HEK293T (cell line): ENCODE measurements at regions not wholly inside any gene's neighbourhood (a gene's known extent, or its start where the extent isn't known, plus 50 kb on each side); places are given as distances from the start of the nearest gene placed in this dataset.

Source experiments
- CTCF ChIA-PET: fragments of 350-600 bp; formaldehyde crosslinking; extraction: SDS; loops from one replicate; lab custom pipeline; 2021; ENCODE audit warnings: antibody characterized with exemption, inconsistent platforms; lab: Yijun Ruan, JAX
- POLR2A ChIA-PET: fragments of 350-600 bp; formaldehyde crosslinking; extraction: SDS; loops from one replicate; lab custom pipeline; 2020; ENCODE audit warnings: antibody characterized with exemption, inconsistent platforms; lab: Yijun Ruan, JAX
- DNase-seq: peaks from one replicate; pipeline ENCODE4 v3.0.0; 2012; ENCODE audit warnings: mixed read lengths; ENCODE audit errors: extremely low spot score
- ARNT ChIP-seq: fragments of 450-650 bp; IDR thresholded peaks from 2 replicates; pipeline ENCODE4 v1.6.1; 2017; ENCODE audit warnings: mild to moderate bottlenecking
- BHLHE40 ChIP-seq: fragments of 450-650 bp; IDR thresholded peaks from 2 replicates; pipeline ENCODE4 v1.6.1; 2016; ENCODE audit warnings: mild to moderate bottlenecking, moderate library complexity, borderline replicate concordance
- CTBP1 ChIP-seq: fragments of 450-650 bp; IDR thresholded peaks from 2 replicates; pipeline ENCODE4 v1.6.1; 2016; ENCODE audit warnings: borderline replicate concordance
- ELF4 ChIP-seq: fragments of 450-650 bp; IDR thresholded peaks from 2 replicates; pipeline ENCODE4 v1.6.1; 2017; ENCODE audit warnings: antibody characterized with exemption
- FOXA1 ChIP-seq: fragments of 450-650 bp; IDR thresholded peaks from 2 replicates; pipeline ENCODE4 v1.6.1; 2016; ENCODE audit warnings: mild to moderate bottlenecking
- FOXK2 ChIP-seq: fragments of 450-650 bp; IDR thresholded peaks from 2 replicates; pipeline ENCODE4 v1.6.1; 2016; ENCODE audit warnings: mild to moderate bottlenecking
- FOXM1 ChIP-seq: fragments of 450-650 bp; IDR thresholded peaks from 2 replicates; pipeline ENCODE4 v1.6.1; 2017; ENCODE audit warnings: mild to moderate bottlenecking, borderline replicate concordance
- HDGF ChIP-seq: fragments of 450-650 bp; IDR thresholded peaks from 2 replicates; pipeline ENCODE4 v1.6.1; 2017; ENCODE audit warnings: antibody characterized with exemption, borderline replicate concordance
- L3MBTL2 ChIP-seq: fragments of 450-650 bp; conservative IDR thresholded peaks from 2 replicates; pipeline ENCODE4 v1.6.1; 2016; ENCODE audit warnings: mild to moderate bottlenecking
- LEF1 ChIP-seq: fragments of 450-650 bp; IDR thresholded peaks from 2 replicates; pipeline ENCODE4 v1.6.1; 2017; ENCODE audit warnings: mild to moderate bottlenecking, borderline replicate concordance
- NFRKB ChIP-seq: fragments of 450-650 bp; IDR thresholded peaks from 2 replicates; pipeline ENCODE4 v1.6.1; 2016; ENCODE audit warnings: mild to moderate bottlenecking, moderate library complexity
- SP1 ChIP-seq: fragments of 450-650 bp; IDR thresholded peaks from 2 replicates; pipeline ENCODE4 v1.6.1; 2017
- SUZ12 ChIP-seq: fragments of 450-650 bp; IDR thresholded peaks from 2 replicates; pipeline ENCODE4 v1.6.1; 2016; ENCODE audit warnings: mild to moderate bottlenecking
- TARDBP ChIP-seq: fragments of 450-650 bp; IDR thresholded peaks from 2 replicates; pipeline ENCODE4 v1.6.1; 2016
- ZNF384 ChIP-seq: fragments of 450-650 bp; IDR thresholded peaks from 2 replicates; pipeline ENCODE4 v1.6.1; 2016
- TF ChIP-seq, protein P1 (sequence below): fragments of 450-650 bp; IDR thresholded peaks from 2 replicates; pipeline ENCODE4 v1.6.1; 2016

DNA sequence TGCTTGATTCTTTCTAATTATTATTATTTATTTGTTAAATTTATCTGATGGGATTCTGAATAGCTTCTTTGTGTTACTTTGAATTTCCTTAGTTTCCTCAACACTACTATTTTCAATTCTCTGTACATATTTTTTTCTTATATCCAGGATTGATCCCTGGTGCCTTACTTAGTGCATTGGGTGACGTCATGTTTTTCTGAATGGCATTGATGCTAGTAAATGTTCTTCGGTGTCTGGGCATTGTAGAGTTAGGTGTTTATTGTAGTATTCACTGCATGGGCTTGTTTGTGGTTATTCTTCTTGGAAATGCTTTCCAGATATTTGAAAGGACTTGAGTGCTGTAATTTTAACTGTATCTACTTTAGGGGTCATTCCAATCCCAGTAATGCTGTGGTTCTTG lies 938.1 kb downstream of the FAM133A start:
- ChIA-PET POLR2A (no interaction called here), CTCF (no interaction called here)
- DNase-seq = no peak
- no peak for TF ChIP-seq LEF1
- TF ChIP-seq BHLHE40 = no peak
- TF ChIP-seq NFRKB = no peak
- TF ChIP-seq CTBP1 = no peak
- no peak for TF ChIP-seq SUZ12
- TF ChIP-seq, protein P1, sequence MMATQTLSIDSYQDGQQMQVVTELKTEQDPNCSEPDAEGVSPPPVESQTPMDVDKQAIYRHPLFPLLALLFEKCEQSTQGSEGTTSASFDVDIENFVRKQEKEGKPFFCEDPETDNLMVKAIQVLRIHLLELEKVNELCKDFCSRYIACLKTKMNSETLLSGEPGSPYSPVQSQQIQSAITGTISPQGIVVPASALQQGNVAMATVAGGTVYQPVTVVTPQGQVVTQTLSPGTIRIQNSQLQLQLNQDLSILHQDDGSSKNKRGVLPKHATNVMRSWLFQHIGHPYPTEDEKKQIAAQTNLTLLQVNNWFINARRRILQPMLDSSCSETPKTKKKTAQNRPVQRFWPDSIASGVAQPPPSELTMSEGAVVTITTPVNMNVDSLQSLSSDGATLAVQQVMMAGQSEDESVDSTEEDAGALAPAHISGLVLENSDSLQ = no peak
- TF ChIP-seq L3MBTL2 = no peak
- TF ChIP-seq ARNT = no peak
- no peak for TF ChIP-seq TARDBP
- no peak for TF ChIP-seq FOXK2
- TF ChIP-seq FOXA1 = no peak
- TF ChIP-seq ELF4 = no peak
- no peak for TF ChIP-seq ZNF384
- TF ChIP-seq FOXM1 = no peak
- TF ChIP-seq SP1 = no peak
- no peak for TF ChIP-seq HDGF

DNA sequence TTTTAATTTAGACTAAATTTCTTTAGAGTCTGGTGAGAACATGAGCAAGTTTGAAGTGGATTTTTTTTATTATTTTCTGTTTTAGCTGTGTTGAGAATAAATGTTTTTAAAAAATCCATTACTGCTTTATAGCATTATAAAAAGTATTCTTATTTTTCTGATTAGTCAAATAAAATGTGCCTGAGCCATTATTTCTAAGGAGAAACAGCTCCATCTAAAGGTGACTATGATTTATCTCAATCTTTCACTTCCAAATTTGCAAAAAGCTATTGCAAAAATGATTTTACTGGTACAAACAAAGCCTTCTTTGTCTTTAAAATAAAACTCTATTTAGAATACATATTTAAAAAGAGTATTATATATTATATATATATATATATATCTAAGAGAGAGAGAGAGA lies 959.2 kb downstream of the FAM133A start:
- POLR2A ChIA-PET = no interaction called here
- TF ChIP-seq FOXA1 (no peak), SP1 (no peak), ELF4 (no peak), TARDBP (no peak), SUZ12 (no peak), FOXM1 (no peak), BHLHE40 (no peak), FOXK2 (no peak), ZNF384 (no peak), NFRKB (no peak), L3MBTL2 (no peak), CTBP1 (no peak), LEF1 (no peak), ARNT (no peak), HDGF (no peak)
- TF ChIP-seq, protein P1 = no peak
- CTCF ChIA-PET = no interaction called here
- DNase-seq = no peak

DNA sequence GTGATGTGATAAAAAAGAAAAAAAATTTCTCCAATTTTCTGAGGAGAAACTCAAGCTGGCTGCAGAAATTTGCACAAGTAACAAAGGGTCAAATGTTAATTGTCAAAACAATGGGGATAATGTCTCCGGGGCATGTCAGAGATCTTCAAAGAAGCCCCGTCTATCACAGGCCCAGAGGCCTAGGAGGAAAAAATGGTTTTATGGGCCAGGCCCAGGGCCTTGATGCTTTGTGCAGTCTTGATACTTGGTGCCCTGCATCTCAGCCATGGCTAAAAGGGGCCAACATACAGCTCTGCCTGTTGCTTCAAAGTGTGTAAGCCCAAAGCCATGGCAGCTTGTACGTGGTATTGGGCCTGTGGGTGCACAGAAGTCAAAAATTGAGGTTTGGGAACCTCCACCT lies 961.0 kb downstream of the FAM133A start:
- ChIA-PET CTCF (no interaction called here), POLR2A (no interaction called here)
- TF ChIP-seq, protein P1 = no peak
- TF ChIP-seq CTBP1 (no peak), SP1 (no peak), TARDBP (no peak), ZNF384 (no peak)
- DNase-seq = no peak

DNA sequence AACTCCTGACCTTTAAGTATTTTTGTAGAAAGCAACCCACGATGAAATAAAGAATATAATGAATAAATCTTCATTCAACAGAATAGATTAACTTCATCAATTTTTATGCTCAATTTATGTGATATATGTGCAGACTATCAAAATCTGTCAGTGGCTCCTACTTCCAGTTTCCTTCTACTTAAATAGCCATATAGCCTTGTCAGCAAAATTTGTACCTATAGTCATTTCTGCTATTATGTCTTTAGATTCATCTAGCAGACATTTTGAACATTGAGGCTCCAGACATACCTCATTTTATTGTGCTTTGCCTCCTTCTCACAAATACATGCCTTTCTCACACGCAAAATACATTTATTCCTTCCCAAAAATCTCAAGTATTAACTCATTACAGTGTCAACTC lies 971.7 kb downstream of the FAM133A start:
- DNase-seq = no peak
- ChIA-PET CTCF (no interaction called here), POLR2A (no interaction called here)
- TF ChIP-seq CTBP1 (no peak), SUZ12 (no peak), NFRKB (no peak), BHLHE40 (no peak), LEF1 (no peak)

DNA sequence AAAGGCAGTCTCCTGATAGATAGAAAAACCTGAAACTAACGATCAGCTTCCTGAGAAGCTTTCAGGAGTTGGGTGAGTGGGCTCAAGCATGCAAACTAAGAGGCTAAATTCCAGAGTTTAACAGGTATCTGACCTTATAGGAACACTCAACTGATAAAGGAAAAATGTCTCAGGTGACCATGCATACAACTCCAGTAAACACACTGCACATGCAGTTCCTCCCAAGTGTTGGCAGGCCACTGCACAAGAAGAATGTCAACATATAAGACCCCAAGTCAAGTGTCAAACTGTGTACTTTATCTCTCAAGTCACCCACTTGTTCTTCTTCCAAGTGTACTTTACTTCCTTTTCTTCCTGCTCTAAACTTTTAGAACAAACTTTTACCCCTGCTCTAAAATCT lies 981.2 kb downstream of the FAM133A start:
- CTCF ChIA-PET = no interaction called here
- POLR2A ChIA-PET = no interaction called here
- DNase-seq = no peak
- TF ChIP-seq LEF1 (no peak), SP1 (no peak), L3MBTL2 (no peak), ELF4 (no peak), FOXA1 (no peak), CTBP1 (no peak), SUZ12 (no peak), ZNF384 (no peak), ARNT (no peak), FOXM1 (no peak), FOXK2 (no peak)

DNA sequence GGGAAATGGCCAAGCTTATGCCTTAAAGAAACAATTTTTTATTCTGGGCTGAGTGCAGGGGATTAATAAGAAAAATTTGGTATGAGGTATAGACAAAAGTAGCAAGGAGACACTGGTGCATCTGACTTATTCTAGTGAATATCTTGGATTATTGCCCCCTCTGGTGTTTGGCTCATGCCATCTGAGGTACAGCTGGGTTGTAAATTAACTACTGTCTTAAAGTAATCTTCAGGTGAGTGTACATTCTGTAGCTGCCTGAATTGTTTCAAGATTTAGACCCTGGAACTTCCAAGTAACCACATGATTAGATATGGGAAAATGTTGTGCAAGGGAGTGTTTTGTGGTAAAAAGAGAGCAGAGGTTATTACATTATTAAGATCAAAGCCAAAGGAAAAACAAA lies 988.7 kb downstream of the FAM133A start:
- TF ChIP-seq ZNF384 (no peak), LEF1 (no peak), FOXM1 (no peak), TARDBP (no peak), ARNT (no peak), CTBP1 (no peak), L3MBTL2 (no peak), BHLHE40 (no peak), SUZ12 (no peak), ELF4 (no peak), SP1 (no peak), HDGF (no peak)
- CTCF ChIA-PET = no interaction called here
- DNase-seq = no peak
- POLR2A ChIA-PET = no interaction called here

DNA sequence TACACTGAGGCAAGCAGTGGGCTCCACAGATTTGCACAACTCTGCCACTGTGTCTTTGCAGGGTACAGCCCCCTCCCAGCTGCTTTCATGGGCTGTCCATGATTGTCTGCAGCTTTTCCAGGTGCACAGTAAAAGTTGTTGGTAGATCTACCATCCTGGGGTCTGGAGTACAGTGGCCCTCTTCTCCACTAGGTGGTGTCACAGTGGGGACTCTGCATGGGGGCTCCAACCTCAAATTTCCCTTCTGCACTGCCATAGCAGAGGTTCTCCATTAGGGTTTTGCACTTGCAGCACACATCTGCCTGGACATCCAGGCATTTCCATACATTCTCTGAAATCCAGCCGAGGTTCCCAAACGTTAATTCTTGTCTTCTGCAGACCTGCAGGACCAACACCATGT lies 1002.3 kb downstream of the FAM133A start:
- TF ChIP-seq FOXM1 (no peak), HDGF (no peak), SP1 (no peak), TARDBP (no peak), ZNF384 (no peak), ELF4 (no peak), ARNT (no peak), LEF1 (no peak), NFRKB (no peak), L3MBTL2 (no peak), BHLHE40 (no peak), FOXA1 (no peak), CTBP1 (no peak), SUZ12 (no peak)
- TF ChIP-seq, protein P1 = no peak
- no peak for DNase-seq
- POLR2A ChIA-PET = no interaction called here
- CTCF ChIA-PET = no interaction called here
